HEK293T (cell line): ENCODE measurements at regions not wholly inside any gene's neighbourhood (a gene's known extent, or its start where the extent isn't known, plus 50 kb on each side); places are given as distances from the start of the nearest gene placed in this dataset.

ENCODE experiments used
- CTCF ChIA-PET: fragments of 350-600 bp; formaldehyde crosslinking; extraction: SDS; loops from one replicate; lab custom pipeline; 2021; ENCODE audit warnings: antibody characterized with exemption, inconsistent platforms; lab: Yijun Ruan, JAX
- POLR2A ChIA-PET: fragments of 350-600 bp; formaldehyde crosslinking; extraction: SDS; loops from one replicate; lab custom pipeline; 2020; ENCODE audit warnings: antibody characterized with exemption, inconsistent platforms; lab: Yijun Ruan, JAX
- DNase-seq: peaks from one replicate; pipeline ENCODE4 v3.0.0; 2012; ENCODE audit warnings: mixed read lengths; ENCODE audit errors: extremely low spot score
- ARNT ChIP-seq: fragments of 450-650 bp; IDR thresholded peaks from 2 replicates; pipeline ENCODE4 v1.6.1; 2017; ENCODE audit warnings: mild to moderate bottlenecking
- BHLHE40 ChIP-seq: fragments of 450-650 bp; IDR thresholded peaks from 2 replicates; pipeline ENCODE4 v1.6.1; 2016; ENCODE audit warnings: mild to moderate bottlenecking, moderate library complexity, borderline replicate concordance
- CTBP1 ChIP-seq: fragments of 450-650 bp; IDR thresholded peaks from 2 replicates; pipeline ENCODE4 v1.6.1; 2016; ENCODE audit warnings: borderline replicate concordance
- ELF4 ChIP-seq: fragments of 450-650 bp; IDR thresholded peaks from 2 replicates; pipeline ENCODE4 v1.6.1; 2017; ENCODE audit warnings: antibody characterized with exemption
- FOXA1 ChIP-seq: fragments of 450-650 bp; IDR thresholded peaks from 2 replicates; pipeline ENCODE4 v1.6.1; 2016; ENCODE audit warnings: mild to moderate bottlenecking
- FOXK2 ChIP-seq: fragments of 450-650 bp; IDR thresholded peaks from 2 replicates; pipeline ENCODE4 v1.6.1; 2016; ENCODE audit warnings: mild to moderate bottlenecking
- FOXM1 ChIP-seq: fragments of 450-650 bp; IDR thresholded peaks from 2 replicates; pipeline ENCODE4 v1.6.1; 2017; ENCODE audit warnings: mild to moderate bottlenecking, borderline replicate concordance
- HDGF ChIP-seq: fragments of 450-650 bp; IDR thresholded peaks from 2 replicates; pipeline ENCODE4 v1.6.1; 2017; ENCODE audit warnings: antibody characterized with exemption, borderline replicate concordance
- L3MBTL2 ChIP-seq: fragments of 450-650 bp; conservative IDR thresholded peaks from 2 replicates; pipeline ENCODE4 v1.6.1; 2016; ENCODE audit warnings: mild to moderate bottlenecking
- LEF1 ChIP-seq: fragments of 450-650 bp; IDR thresholded peaks from 2 replicates; pipeline ENCODE4 v1.6.1; 2017; ENCODE audit warnings: mild to moderate bottlenecking, borderline replicate concordance
- NFRKB ChIP-seq: fragments of 450-650 bp; IDR thresholded peaks from 2 replicates; pipeline ENCODE4 v1.6.1; 2016; ENCODE audit warnings: mild to moderate bottlenecking, moderate library complexity
- SP1 ChIP-seq: fragments of 450-650 bp; IDR thresholded peaks from 2 replicates; pipeline ENCODE4 v1.6.1; 2017
- SUZ12 ChIP-seq: fragments of 450-650 bp; IDR thresholded peaks from 2 replicates; pipeline ENCODE4 v1.6.1; 2016; ENCODE audit warnings: mild to moderate bottlenecking
- TARDBP ChIP-seq: fragments of 450-650 bp; IDR thresholded peaks from 2 replicates; pipeline ENCODE4 v1.6.1; 2016
- ZNF384 ChIP-seq: fragments of 450-650 bp; IDR thresholded peaks from 2 replicates; pipeline ENCODE4 v1.6.1; 2016
- TF ChIP-seq, protein P1 (sequence below): fragments of 450-650 bp; IDR thresholded peaks from 2 replicates; pipeline ENCODE4 v1.6.1; 2016

DNA sequence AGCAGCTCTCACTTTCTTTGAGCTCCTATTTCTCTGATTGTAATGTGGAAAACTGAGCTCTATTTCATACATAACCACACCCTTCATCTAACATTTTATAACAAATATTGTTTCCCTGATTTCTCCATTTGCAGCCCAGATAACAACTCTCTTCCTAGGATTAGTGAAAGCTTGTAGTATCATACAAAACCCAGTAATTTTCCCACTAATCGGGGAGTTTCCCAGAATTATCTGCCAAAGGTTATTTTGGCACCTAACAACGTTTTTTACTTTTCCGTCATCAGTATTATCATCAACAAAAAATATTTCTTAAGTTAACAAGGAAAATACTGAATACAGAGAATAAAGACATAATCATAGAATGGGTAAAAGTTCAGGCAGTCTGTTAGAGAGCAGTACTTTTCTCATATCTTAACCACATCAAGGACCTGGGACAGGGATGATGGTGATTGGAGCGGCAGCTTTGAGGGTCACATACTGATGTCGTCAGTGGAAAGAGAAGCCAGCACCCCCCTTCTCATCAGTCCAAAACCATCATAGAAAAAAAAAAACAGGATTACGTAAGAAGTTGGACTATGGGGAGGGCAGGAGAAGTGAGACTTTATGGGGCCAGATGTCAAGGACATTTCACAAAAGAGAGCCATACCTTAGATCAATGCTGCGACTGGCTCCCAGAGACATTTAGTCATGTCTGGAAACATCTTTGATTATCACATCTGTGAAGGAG, 166.1 kb upstream of the TNFAIP3 start:
- ChIA-PET CTCF (no interaction called here), POLR2A (no interaction called here)
- DNase-seq = no peak
- TF ChIP-seq CTBP1 (no peak), ELF4 (no peak), HDGF (no peak), FOXM1 (no peak), SUZ12 (no peak), BHLHE40 (no peak)

DNA sequence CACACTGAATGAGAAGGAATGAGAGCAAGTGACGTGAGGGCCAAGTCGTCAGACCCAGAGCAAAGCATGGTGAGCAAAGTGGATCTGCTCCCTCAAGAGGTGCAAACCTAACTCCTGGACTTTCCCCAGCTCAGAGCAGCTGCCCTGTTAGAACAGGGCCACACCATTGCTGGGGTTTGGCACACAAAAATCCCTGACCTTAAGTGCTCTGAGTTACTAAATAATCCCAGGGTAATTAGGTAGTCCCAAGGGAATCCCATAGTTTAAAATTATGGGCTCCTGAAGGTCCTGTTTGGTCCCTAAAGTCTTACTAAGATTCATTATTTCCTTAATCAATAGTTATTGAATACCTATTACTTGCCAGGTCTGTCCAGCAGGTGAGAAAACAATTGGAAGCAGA, 165.1 kb upstream of the TNFAIP3 start:
- no peak for DNase-seq
- ChIA-PET CTCF (no interaction called here), POLR2A (no interaction called here)
- TF ChIP-seq FOXA1 = no peak

DNA sequence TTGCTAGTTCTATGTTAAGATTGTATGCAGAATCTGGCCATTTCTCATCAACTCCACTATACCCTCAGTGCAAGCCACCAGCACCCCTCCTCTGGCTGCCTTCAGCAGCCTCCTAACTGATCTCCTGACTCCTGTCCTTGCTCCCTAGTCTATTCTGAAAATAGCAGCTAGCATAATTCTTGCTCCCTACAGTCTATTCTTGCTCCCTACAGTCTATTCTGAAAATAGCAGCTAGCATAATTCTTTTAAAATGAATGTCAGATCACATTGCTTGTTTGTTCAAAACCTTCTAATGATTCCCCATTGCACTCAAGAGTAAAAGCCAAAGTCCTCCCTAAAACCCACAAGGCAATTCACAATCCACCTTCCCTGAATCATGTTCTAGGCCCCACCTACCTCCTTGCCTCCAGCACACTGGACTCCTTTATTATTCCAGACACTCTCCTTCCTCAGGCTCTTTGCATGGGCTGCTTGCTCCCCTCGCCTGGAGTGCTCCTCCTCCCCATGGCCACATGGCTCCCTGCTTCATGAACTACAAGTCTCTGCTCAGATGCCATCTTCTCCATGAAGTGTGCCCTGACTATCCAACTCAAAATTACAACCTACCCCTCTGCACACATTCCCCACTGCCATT, 164.2 kb upstream of the TNFAIP3 start:
- DNase-seq = no peak
- ChIA-PET POLR2A (no interaction called here), CTCF (no interaction called here)
- TF ChIP-seq L3MBTL2 (no peak), NFRKB (no peak), LEF1 (no peak), SP1 (no peak)
- TF ChIP-seq, protein P1, sequence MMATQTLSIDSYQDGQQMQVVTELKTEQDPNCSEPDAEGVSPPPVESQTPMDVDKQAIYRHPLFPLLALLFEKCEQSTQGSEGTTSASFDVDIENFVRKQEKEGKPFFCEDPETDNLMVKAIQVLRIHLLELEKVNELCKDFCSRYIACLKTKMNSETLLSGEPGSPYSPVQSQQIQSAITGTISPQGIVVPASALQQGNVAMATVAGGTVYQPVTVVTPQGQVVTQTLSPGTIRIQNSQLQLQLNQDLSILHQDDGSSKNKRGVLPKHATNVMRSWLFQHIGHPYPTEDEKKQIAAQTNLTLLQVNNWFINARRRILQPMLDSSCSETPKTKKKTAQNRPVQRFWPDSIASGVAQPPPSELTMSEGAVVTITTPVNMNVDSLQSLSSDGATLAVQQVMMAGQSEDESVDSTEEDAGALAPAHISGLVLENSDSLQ = no peak

DNA sequence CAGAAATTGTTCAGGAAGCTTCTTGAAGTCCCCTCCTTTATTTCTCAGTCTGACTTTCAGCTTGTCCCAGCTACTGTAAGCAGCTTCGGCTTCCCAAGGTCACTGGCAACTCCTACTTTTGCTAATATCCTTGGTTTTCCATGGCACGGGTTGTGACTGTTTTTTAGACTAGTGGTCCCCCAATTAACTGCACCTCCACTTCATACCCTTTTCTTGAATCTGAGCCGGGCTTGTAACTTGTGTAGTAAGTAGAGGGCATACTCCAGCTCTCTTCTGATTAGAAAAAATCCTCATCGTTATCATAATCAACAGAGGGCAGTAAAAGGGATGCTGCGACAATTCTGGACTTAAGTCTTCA, 162.3 kb upstream of the TNFAIP3 start:
- no peak for DNase-seq
- no peak for TF ChIP-seq FOXK2
- TF ChIP-seq ELF4 = no peak
- no peak for TF ChIP-seq NFRKB
- TF ChIP-seq, protein P1 = no peak
- no peak for TF ChIP-seq SP1
- TF ChIP-seq LEF1 = no peak
- TF ChIP-seq ARNT = no peak
- no peak for TF ChIP-seq L3MBTL2
- TF ChIP-seq FOXM1 = no peak
- no peak for TF ChIP-seq BHLHE40
- TF ChIP-seq HDGF = no peak
- TF ChIP-seq TARDBP = no peak
- TF ChIP-seq CTBP1 = no peak
- no peak for TF ChIP-seq FOXA1
- TF ChIP-seq SUZ12 = no peak
- TF ChIP-seq ZNF384 = no peak
- ChIA-PET POLR2A (no interaction called here), CTCF (interaction anchor here (0.6 to 2.0 kb wide), 14 partner anchors 12 to 404 kb away, joined by 3 to 8 read pairs (median 4); no protein-coding TSS in a partner anchor)

DNA sequence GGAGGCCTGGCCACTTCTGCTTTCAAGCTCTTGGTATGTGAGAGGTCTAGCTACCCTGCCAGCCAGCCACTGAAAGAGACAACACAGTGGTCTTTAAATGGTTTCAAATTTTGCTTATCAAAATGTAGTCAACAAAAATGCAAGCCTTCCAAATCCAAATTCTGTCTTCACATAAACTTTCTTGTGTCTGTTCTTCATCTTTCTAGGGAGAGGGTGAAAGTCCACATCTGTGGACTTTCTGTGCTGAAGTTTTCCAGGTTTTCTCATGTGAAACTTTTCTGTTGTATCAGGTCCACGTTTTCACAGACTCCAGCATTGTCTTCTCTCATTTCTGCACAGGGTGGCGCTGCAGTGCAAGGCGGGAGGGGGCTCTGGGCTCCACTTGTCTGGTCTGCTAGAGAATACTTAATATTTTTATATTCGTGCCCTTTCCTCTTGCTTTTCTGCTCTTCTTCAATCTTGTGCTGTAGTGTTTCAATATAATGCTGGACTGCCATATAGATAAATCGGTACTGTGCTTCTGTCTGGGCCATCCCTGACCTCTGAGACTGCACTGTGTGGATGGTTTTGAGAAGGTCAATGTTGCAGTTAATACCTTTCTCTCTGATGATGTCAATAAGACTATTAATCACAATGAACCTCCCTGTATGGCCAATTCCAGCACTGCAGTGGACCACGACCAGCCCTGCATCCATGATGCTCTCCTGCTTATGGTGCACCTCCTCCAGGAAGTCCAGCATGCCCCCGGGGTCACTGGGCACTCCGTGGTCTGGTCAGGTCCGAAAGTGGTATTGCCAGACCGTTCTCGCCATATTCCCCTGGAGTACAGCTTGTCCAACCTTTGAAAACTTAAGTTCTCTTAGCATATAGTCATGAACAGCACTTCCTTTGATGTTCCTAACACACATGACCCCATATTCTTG, 161.6 kb upstream of the TNFAIP3 start:
- TF ChIP-seq ARNT = no peak
- TF ChIP-seq FOXA1 = no peak
- TF ChIP-seq FOXK2 = no peak
- TF ChIP-seq ZNF384 = no peak
- no peak for TF ChIP-seq NFRKB
- TF ChIP-seq FOXM1 = no peak
- TF ChIP-seq, protein P1 = no peak
- ChIA-PET CTCF (interaction anchor here (0.7 to 2.0 kb wide), 13 partner anchors 11 to 403 kb away, joined by 3 to 8 read pairs (median 4); no protein-coding TSS in a partner anchor), POLR2A (no interaction called here)
- peak; percentile 77 for DNase-seq

DNA sequence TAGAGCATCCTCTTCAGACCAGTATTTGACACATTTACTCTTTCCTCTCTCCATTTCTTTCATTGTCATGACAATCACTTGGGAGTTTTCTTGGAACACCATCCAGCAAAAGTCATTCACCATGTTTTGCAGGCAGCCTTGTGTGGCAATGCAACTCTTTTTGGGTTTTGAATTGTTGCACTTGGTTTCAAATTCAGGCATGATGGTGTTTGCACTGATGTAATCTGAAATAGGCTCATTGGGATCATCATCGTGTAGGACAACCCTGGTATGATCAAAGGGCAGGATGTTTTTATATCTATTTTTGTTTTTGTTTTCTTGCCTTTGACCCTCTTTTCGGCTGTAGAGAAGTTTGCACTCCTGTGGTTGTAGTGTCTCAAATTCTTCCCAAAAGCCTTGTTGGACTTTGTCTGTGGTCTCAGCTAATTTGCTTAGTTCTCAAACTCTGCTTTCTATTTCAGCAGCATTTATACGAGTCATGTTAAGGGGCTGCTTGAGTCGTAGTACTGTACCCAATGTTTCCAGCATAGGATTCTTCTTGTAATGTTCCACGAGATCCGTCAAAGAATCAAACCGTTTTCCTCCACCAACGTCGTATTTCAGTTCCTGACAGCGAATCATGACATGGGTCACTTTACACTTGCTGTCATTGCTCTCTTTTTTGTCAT, 160.8 kb upstream of the TNFAIP3 start:
- TF ChIP-seq SP1 = no peak
- no peak for DNase-seq
- CTCF ChIA-PET = interaction anchor here (0.7 to 2.0 kb wide), 4 partner anchors 15 to 328 kb away, joined by 3 to 6 read pairs (median 4); no protein-coding TSS in a partner anchor
- POLR2A ChIA-PET = no interaction called here
